ENCODE measurements at regions not wholly inside any gene's neighbourhood (a gene's known extent, or its start where the extent isn't known, plus 50 kb on each side); places are given as distances from the start of the nearest gene placed in this dataset.

DNA sequence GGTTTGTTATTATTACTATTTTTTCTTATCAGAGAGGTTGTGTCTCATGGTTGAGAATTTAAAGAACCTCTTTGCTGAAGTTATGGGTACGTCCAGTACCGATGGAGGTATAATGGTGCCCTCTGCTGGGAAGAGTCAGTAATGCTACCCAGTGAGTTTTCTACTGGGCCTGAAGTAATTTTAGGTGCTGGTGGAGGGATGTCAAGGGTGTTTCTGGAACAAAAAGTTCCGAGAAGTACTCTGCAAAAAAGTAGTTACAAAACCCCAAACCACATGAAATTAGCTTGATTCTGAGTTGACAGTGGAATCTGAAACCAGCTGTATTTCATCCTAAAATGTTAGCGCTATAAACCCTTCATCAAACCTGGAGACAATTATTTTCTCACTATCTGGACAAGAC, 102.5 kb upstream of the MID1 start:
- Histone ChIP-seq H3K79me2 (ENCODE audit: insufficient read depth, low read length) (no peaks in the 10 kb centered on the region), H3K4me3 (ENCODE audit: insufficient read depth, low read depth, low read length) (no peak overlapping the region), H4K20me1 (ENCODE audit: insufficient read depth, low read length) (no peaks in the 10 kb centered on the region), H3K36me3 (ENCODE audit: insufficient read depth, low read length) (no peaks in the 10 kb centered on the region), H3K27me3 (ENCODE audit: insufficient read depth, low read length) (no peaks in the 10 kb centered on the region), H3K9ac (ENCODE audit: low read length) (no peak overlapping the region), H3K4me1 (ENCODE audit: insufficient read depth, low read length) (no peaks in the 10 kb centered on the region), H3K9me3 (ENCODE audit: insufficient read depth, low read depth, low read length) (no peaks in the 10 kb centered on the region), H3K27ac (ENCODE audit: low read depth, low read length) (no peak overlapping the region), H2AFZ (ENCODE audit: low read depth, low read length) (no peak overlapping the region), H3K4me2 (ENCODE audit: low read length) (no peak overlapping the region)
- Mint-ChIP-seq H3K36me3 (ENCODE audit: low read depth, unreplicated experiment) (no peaks in the 10 kb centered on the region), H3K9me3 (ENCODE audit: unreplicated experiment) (no peaks in the 10 kb centered on the region), H3K4me1 (ENCODE audit: low read depth, unreplicated experiment) (peaks cover 9% of the 10 kb centered on the region), H3K27me3 (ENCODE audit: low read depth, unreplicated experiment) (no peaks in the 10 kb centered on the region), H3K27ac (ENCODE audit: unreplicated experiment) (no peak overlapping the region), H3K4me3 (ENCODE audit: unreplicated experiment) (no peak overlapping the region)
- DNase-seq (ENCODE audit: low read depth) (peak; percentile 13), FAIRE-seq (peak; percentile 100)
- no peak for TF ChIP-seq EZH2 (IDR thresholded peaks at IDR 0.05; ENCODE audit: insufficient read depth, low read length)
- TF ChIP-seq, protein P1, sequence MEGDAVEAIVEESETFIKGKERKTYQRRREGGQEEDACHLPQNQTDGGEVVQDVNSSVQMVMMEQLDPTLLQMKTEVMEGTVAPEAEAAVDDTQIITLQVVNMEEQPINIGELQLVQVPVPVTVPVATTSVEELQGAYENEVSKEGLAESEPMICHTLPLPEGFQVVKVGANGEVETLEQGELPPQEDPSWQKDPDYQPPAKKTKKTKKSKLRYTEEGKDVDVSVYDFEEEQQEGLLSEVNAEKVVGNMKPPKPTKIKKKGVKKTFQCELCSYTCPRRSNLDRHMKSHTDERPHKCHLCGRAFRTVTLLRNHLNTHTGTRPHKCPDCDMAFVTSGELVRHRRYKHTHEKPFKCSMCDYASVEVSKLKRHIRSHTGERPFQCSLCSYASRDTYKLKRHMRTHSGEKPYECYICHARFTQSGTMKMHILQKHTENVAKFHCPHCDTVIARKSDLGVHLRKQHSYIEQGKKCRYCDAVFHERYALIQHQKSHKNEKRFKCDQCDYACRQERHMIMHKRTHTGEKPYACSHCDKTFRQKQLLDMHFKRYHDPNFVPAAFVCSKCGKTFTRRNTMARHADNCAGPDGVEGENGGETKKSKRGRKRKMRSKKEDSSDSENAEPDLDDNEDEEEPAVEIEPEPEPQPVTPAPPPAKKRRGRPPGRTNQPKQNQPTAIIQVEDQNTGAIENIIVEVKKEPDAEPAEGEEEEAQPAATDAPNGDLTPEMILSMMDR (IDR thresholded peaks at IDR 0.05; ENCODE audit: insufficient read depth, low read depth, low read length) = peak; percentile 59

DNA sequence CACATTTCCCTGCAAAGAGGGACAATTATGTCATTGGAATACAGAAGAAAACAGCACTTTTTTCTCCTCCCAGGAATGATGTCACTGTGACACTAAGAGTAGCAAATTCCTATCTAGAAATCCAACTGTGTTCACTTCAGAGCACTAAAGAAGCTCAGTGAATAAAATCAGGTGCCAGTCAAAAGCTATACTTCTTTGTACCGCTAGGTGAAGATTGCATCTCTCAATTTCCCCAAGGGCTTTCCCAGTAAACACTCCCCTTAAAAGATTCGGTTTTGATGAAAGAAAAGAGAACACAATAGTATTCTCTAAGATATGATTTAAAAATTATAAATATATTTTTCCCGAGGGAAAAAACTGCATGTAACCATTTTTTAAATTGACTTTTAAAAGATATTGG, 104.7 kb upstream of the MID1 start:
- Mint-ChIP-seq H3K27me3 (ENCODE audit: low read depth, unreplicated experiment) (no peaks in the 10 kb centered on the region), H3K4me3 (ENCODE audit: unreplicated experiment) (no peak overlapping the region), H3K9me3 (ENCODE audit: unreplicated experiment) (no peaks in the 10 kb centered on the region), H3K36me3 (ENCODE audit: low read depth, unreplicated experiment) (no peaks in the 10 kb centered on the region), H3K4me1 (ENCODE audit: low read depth, unreplicated experiment) (peaks cover 14% of the 10 kb centered on the region), H3K27ac (ENCODE audit: unreplicated experiment) (no peak overlapping the region)
- FAIRE-seq (peak; percentile 41), DNase-seq (ENCODE audit: low read depth) (no peak)
- no peak overlapping the region for H3K4me2 ChIP-seq (ENCODE audit: low read length)
- no peak overlapping the region for H3K9ac ChIP-seq (ENCODE audit: low read length)
- H4K20me1 ChIP-seq (ENCODE audit: insufficient read depth, low read length) = no peaks in the 10 kb centered on the region
- no peaks in the 10 kb centered on the region for H3K4me1 ChIP-seq (ENCODE audit: insufficient read depth, low read length)
- no peaks in the 10 kb centered on the region for H3K36me3 ChIP-seq (ENCODE audit: insufficient read depth, low read length)
- no peak overlapping the region for H3K27ac ChIP-seq (ENCODE audit: low read depth, low read length)
- no peaks in the 10 kb centered on the region for H3K9me3 ChIP-seq (ENCODE audit: insufficient read depth, low read depth, low read length)
- no peak for TF ChIP-seq EZH2 (IDR thresholded peaks at IDR 0.05; ENCODE audit: insufficient read depth, low read length)
- TF ChIP-seq, protein P1 (IDR thresholded peaks at IDR 0.05; ENCODE audit: insufficient read depth, low read depth, low read length) = peak; percentile 9
- H3K79me2 ChIP-seq (ENCODE audit: insufficient read depth, low read length) = no peaks in the 10 kb centered on the region
- H2AFZ ChIP-seq (ENCODE audit: low read depth, low read length) = no peak overlapping the region
- no peaks in the 10 kb centered on the region for H3K27me3 ChIP-seq (ENCODE audit: insufficient read depth, low read length)
- no peak overlapping the region for H3K4me3 ChIP-seq (ENCODE audit: insufficient read depth, low read depth, low read length)

DNA sequence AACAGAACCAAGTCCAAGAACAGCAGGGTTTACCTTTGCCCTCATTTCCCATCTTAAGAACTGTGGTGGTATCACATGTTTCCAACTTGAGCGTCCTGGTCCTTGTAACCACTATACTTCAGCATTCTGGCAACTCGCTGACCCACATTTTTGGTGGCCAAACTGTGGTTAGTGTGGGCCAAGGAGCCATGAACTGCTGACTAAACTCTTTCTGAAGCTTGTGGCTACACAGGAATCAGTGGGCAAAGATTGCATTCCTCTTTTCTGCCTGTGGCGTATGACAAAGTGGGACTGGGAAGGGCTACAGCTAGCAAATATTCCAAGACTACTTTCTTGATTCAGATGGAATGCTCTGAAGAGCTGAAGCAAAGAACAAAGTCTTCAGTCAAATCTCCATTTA, 106.3 kb upstream of the MID1 start:
- H3K4me1 Mint-ChIP-seq (ENCODE audit: low read depth, unreplicated experiment) = peaks cover 14% of the 10 kb centered on the region
- no peaks in the 10 kb centered on the region for H3K79me2 ChIP-seq (ENCODE audit: insufficient read depth, low read length)

More for the DNA sequence above, 106.3 kb upstream of the MID1 start:
- H3K9ac ChIP-seq (ENCODE audit: low read length) = no peak overlapping the region
- H3K27ac ChIP-seq (ENCODE audit: low read depth, low read length) = no peak overlapping the region
- peak overlapping the region; percentile 47 for H3K27ac Mint-ChIP-seq (ENCODE audit: unreplicated experiment)
- no peak overlapping the region for H2AFZ ChIP-seq (ENCODE audit: low read depth, low read length)
- H3K4me2 ChIP-seq (ENCODE audit: low read length) = peak overlapping the region; percentile 11
- no peaks in the 10 kb centered on the region for H3K4me1 ChIP-seq (ENCODE audit: insufficient read depth, low read length)
- TF ChIP-seq, protein P1 (IDR thresholded peaks at IDR 0.05; ENCODE audit: insufficient read depth, low read depth, low read length) = no peak
- no peak for TF ChIP-seq EZH2 (IDR thresholded peaks at IDR 0.05; ENCODE audit: insufficient read depth, low read length)
- H3K27me3 Mint-ChIP-seq (ENCODE audit: low read depth, unreplicated experiment) = no peaks in the 10 kb centered on the region
- H4K20me1 ChIP-seq (ENCODE audit: insufficient read depth, low read length) = no peaks in the 10 kb centered on the region
- DNase-seq (ENCODE audit: low read depth) = peak; percentile 94
- no peak overlapping the region for H3K4me3 ChIP-seq (ENCODE audit: insufficient read depth, low read depth, low read length)
- H3K36me3 ChIP-seq (ENCODE audit: insufficient read depth, low read length) = no peaks in the 10 kb centered on the region
- no peaks in the 10 kb centered on the region for H3K36me3 Mint-ChIP-seq (ENCODE audit: low read depth, unreplicated experiment)
- peak; percentile 99 for FAIRE-seq
- H3K9me3 ChIP-seq (ENCODE audit: insufficient read depth, low read depth, low read length) = no peaks in the 10 kb centered on the region
- H3K9me3 Mint-ChIP-seq (ENCODE audit: unreplicated experiment) = no peaks in the 10 kb centered on the region
- H3K4me3 Mint-ChIP-seq (ENCODE audit: unreplicated experiment) = no peak overlapping the region
- no peaks in the 10 kb centered on the region for H3K27me3 ChIP-seq (ENCODE audit: insufficient read depth, low read length)

Data from astrocyte (in vitro differentiated cells and primary cell).